Cardiac fibroblast (primary cell): ENCODE measurements at regions not wholly inside any gene's neighbourhood (a gene's known extent, or its start where the extent isn't known, plus 50 kb on each side); places are given as distances from the start of the nearest gene placed in this dataset.
A peak's percentile ranks its signal among the peaks of the same experiment; 100 is the strongest.
"Not testable (repeated sequence)": the region's sequence is repeated elsewhere in the genome, so short reads cannot be mapped to it uniquely, and the experiment has no call there.

ENCODE experiments used
- DNase-seq, 2 donors: peaks; one replicate each; pipeline versions ENCODE4 v3.0.0 to v3.0.0-alpha.2; 2010; ENCODE audit warnings: low read depth in 2 of 2
- H3K4me3 ChIP-seq, 2 donors: replicated peaks in 1 of 2; 1 replicate in 1 of 2; 2 replicates in 1 of 2; pipeline ENCODE4 v1.5.1; 2011; ENCODE audit warnings: low read depth in 2 of 2, low read length in 2 of 2, mild to moderate bottlenecking in 2 of 2, moderate library complexity in 1 of 2
- TF ChIP-seq, protein P1 (sequence below): IDR thresholded peaks from one replicate; pipeline ENCODE4 v1.5.1; 2011; ENCODE audit warnings: low read depth, mild to moderate bottlenecking, low read length, inconsistent platforms

GRCh38 chr1:212166244-212166643 is 119.0 kb upstream of the PPP2R5A start:
- H3K4me3 ChIP-seq = no peak overlapping the region
- DNase-seq = no peak
- TF ChIP-seq, protein P1, sequence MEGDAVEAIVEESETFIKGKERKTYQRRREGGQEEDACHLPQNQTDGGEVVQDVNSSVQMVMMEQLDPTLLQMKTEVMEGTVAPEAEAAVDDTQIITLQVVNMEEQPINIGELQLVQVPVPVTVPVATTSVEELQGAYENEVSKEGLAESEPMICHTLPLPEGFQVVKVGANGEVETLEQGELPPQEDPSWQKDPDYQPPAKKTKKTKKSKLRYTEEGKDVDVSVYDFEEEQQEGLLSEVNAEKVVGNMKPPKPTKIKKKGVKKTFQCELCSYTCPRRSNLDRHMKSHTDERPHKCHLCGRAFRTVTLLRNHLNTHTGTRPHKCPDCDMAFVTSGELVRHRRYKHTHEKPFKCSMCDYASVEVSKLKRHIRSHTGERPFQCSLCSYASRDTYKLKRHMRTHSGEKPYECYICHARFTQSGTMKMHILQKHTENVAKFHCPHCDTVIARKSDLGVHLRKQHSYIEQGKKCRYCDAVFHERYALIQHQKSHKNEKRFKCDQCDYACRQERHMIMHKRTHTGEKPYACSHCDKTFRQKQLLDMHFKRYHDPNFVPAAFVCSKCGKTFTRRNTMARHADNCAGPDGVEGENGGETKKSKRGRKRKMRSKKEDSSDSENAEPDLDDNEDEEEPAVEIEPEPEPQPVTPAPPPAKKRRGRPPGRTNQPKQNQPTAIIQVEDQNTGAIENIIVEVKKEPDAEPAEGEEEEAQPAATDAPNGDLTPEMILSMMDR = no peak

GRCh38 chr1:212166644-212167043 is 118.6 kb upstream of the PPP2R5A start:
- no peak for DNase-seq
- TF ChIP-seq, protein P1 = no peak
- no peak overlapping the region for H3K4me3 ChIP-seq

DNA sequence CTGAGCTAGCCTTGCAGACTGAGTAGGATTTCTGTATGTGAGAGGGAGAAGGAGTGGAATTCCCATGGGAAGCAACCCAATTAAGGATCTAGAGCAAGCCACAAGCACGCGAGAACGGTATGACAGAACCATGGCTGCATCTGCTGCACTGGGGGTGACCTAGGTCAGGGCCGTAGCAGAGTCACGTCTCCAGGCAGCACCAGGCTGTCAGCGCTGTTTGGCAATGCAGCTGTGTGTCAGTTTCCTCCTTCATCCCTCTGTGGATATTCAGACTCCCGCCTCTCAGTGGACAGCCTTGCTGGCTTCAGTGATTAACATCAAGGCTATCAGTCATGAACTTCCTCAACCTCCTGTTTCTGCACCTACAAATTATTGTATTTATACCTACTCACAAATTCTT is 118.1 kb upstream of the PPP2R5A start:
- TF ChIP-seq, protein P1 = no peak
- no peak overlapping the region for H3K4me3 ChIP-seq
- peak; percentile 50 to 69 for DNase-seq

GRCh38 chr1:212173567-212173966 is 111.6 kb upstream of the PPP2R5A start:
- DNase-seq = no peak
- TF ChIP-seq, protein P1 = no peak
- H3K4me3 ChIP-seq = no peak overlapping the region

DNA sequence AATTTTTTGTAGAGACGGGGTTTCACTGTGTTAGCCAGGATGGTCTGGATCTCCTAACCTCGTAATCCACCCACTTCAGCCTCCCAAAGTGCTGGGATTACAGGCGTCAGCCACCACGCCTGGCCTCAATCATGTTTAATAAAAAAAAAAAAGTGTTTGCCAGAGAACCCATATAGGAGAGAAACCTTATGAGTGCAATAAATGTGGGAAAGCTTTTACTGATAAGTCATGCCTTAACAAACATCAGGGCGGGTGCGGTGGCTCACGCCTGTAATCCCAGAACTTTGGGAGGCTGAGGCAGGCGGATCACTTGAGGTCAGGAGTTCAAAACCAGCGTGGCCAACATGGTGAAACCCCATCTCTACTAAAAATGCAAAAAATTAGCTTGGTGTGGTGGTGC is 110.9 kb upstream of the PPP2R5A start:
- not testable (repeated sequence) for H3K4me3 ChIP-seq, DNase-seq

GRCh38 chr1:212177542-212177941 is 107.7 kb upstream of the PPP2R5A start:
- H3K4me3 ChIP-seq = no peak overlapping the region
- TF ChIP-seq, protein P1 = no peak
- DNase-seq = no peak

DNA sequence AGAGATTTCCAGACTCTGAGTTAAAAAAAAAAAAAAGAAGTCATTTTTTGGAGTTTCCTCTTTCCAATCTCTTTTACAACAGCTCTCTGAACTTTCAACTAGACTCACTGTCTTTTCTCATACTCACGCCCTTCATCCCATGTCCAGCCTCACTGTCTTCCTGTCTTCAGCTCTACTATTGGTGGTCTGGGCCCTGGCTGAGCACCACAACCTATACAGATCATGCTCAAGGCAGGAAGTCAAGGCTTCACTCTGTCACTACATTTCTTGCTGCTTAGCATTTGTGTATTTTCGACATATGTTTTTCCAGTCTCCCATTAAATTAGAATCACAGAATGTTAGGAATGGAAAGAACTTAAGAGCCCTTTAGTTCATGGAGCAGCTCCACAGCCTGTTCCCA is 106.4 kb upstream of the PPP2R5A start:
- no peak overlapping the region for H3K4me3 ChIP-seq
- DNase-seq = no peak
- TF ChIP-seq, protein P1 = no peak
